ENCODE measurements at regions not wholly inside any gene's neighbourhood (a gene's known extent, or its start where the extent isn't known, plus 50 kb on each side); places are given as distances from the start of the nearest gene placed in this dataset.

- dilution Hi-C loops (cut with MboI; ENCODE audit: extremely low pct_ligation_motif_present, low sequenced_read_pairs), result no loop called here
- H3K27ac ChIP-seq (ENCODE audit: control insufficient read depth, insufficient read depth, low read length), result no peak overlapping the region
- no peaks in the 10 kb centered on the region for H3K27me3 ChIP-seq (ENCODE audit: control insufficient read depth, extremely low read depth, insufficient read depth, low read length)
- H2AFZ ChIP-seq (ENCODE audit: control insufficient read depth, low read length), result no peak overlapping the region
- FAIRE-seq, result no peak
- no peak for TF ChIP-seq CTCF (optimal IDR thresholded peaks at IDR 0.05 in 1 of 3, IDR thresholded peaks at IDR 0.05 in 1 of 3, conservative IDR thresholded peaks at IDR 0.05 in 1 of 3; ENCODE audit: extremely low read depth in 1 of 3, insufficient read depth in 2 of 3, low read length in 3 of 3)
- no peak for TF ChIP-seq EZH2 (IDR thresholded peaks at IDR 0.05; ENCODE audit: low read length)
- no peak overlapping the region for H3K4me2 ChIP-seq (ENCODE audit: control insufficient read depth, extremely low read depth, insufficient read depth, low read depth, low read length)
- no peaks in the 10 kb centered on the region for H3K9me3 ChIP-seq (ENCODE audit: control insufficient read depth, low read depth, low read length)
- H4K20me1 ChIP-seq (ENCODE audit: control insufficient read depth, extremely low read depth, insufficient read depth, low read length), result no peaks in the 10 kb centered on the region
- H3K36me3 ChIP-seq (ENCODE audit: control insufficient read depth in 2 of 2, extremely low read depth in 1 of 2, insufficient read depth in 2 of 2, low read length in 2 of 2), result no peaks in the 10 kb centered on the region
- no peaks in the 10 kb centered on the region for H3K9me1 ChIP-seq (ENCODE audit: control insufficient read depth, extremely low read depth, insufficient read depth, low read length)
- no peak for DNase-seq (ENCODE audit: low read depth, low spot score)
- peaks cover 3% of the 10 kb centered on the region for H3K4me1 ChIP-seq (ENCODE audit: control insufficient read depth, extremely low read depth, insufficient read depth, low read length)
- no peaks in the 10 kb centered on the region for H3K79me2 ChIP-seq (ENCODE audit: control insufficient read depth, insufficient read depth, low read length)
- H3K9ac ChIP-seq (ENCODE audit: control insufficient read depth, extremely low read depth, insufficient read depth, low read length), result no peak overlapping the region
- H3K4me3 ChIP-seq (ENCODE audit: control insufficient read depth in 2 of 3, extremely low read depth in 1 of 3, insufficient read depth in 2 of 3, low read depth in 1 of 3, low read length in 3 of 3), result no peak overlapping the region
Observed at GRCh38 chr10:21308946-21309345, 216.5 kb downstream of the SKIDA1 start.

- no peaks in the 10 kb centered on the region for H3K4me1 ChIP-seq (ENCODE audit: control insufficient read depth, extremely low read depth, insufficient read depth, low read length)
- no peak overlapping the region for H2AFZ ChIP-seq (ENCODE audit: control insufficient read depth, low read length)
- dilution Hi-C loops (cut with MboI; ENCODE audit: extremely low pct_ligation_motif_present, low sequenced_read_pairs), result no loop called here
- no peaks in the 10 kb centered on the region for H3K27me3 ChIP-seq (ENCODE audit: control insufficient read depth, extremely low read depth, insufficient read depth, low read length)
- no peak for TF ChIP-seq CTCF (optimal IDR thresholded peaks at IDR 0.05 in 1 of 3, IDR thresholded peaks at IDR 0.05 in 1 of 3, conservative IDR thresholded peaks at IDR 0.05 in 1 of 3; ENCODE audit: extremely low read depth in 1 of 3, insufficient read depth in 2 of 3, low read length in 3 of 3)
- TF ChIP-seq EZH2 (IDR thresholded peaks at IDR 0.05; ENCODE audit: low read length), result no peak
- H3K4me2 ChIP-seq (ENCODE audit: control insufficient read depth, extremely low read depth, insufficient read depth, low read depth, low read length), result no peak overlapping the region
- no peaks in the 10 kb centered on the region for H3K36me3 ChIP-seq (ENCODE audit: control insufficient read depth in 2 of 2, extremely low read depth in 1 of 2, insufficient read depth in 2 of 2, low read length in 2 of 2)
- H3K9me3 ChIP-seq (ENCODE audit: control insufficient read depth, low read depth, low read length), result no peaks in the 10 kb centered on the region
- no peak for DNase-seq (ENCODE audit: low read depth, low spot score)
- H3K4me3 ChIP-seq (ENCODE audit: control insufficient read depth in 2 of 3, extremely low read depth in 1 of 3, insufficient read depth in 2 of 3, low read depth in 1 of 3, low read length in 3 of 3), result no peak overlapping the region
- no peak overlapping the region for H3K9ac ChIP-seq (ENCODE audit: control insufficient read depth, extremely low read depth, insufficient read depth, low read length)
- H4K20me1 ChIP-seq (ENCODE audit: control insufficient read depth, extremely low read depth, insufficient read depth, low read length), result no peaks in the 10 kb centered on the region
- H3K79me2 ChIP-seq (ENCODE audit: control insufficient read depth, insufficient read depth, low read length), result no peaks in the 10 kb centered on the region
- H3K9me1 ChIP-seq (ENCODE audit: control insufficient read depth, extremely low read depth, insufficient read depth, low read length), result no peaks in the 10 kb centered on the region
- FAIRE-seq, result no peak
- H3K27ac ChIP-seq (ENCODE audit: control insufficient read depth, insufficient read depth, low read length), result no peak overlapping the region
Observed at GRCh38 chr10:21308018-21308417, 217.5 kb downstream of the SKIDA1 start.

Data from keratinocyte (primary cell).